G401.6 (cell line): ENCODE measurements at regions not wholly inside any gene's neighbourhood (a gene's known extent, or its start where the extent isn't known, plus 50 kb on each side); places are given as distances from the start of the nearest gene placed in this dataset.
"Not testable (repeated sequence)": the region's sequence is repeated elsewhere in the genome, so short reads cannot be mapped to it uniquely, and the experiment has no call there.

Experiments
- FAIRE-seq: peaks from 2 replicates; lab custom pipeline; 2012; peaks lifted over from hg19 to GRCh38; lab: Jason Lieb, UNC

- no peak for FAIRE-seq
Measured at GRCh38 chr2:7539077-7539476, 621.9 kb downstream of the RNF144A start.

DNA sequence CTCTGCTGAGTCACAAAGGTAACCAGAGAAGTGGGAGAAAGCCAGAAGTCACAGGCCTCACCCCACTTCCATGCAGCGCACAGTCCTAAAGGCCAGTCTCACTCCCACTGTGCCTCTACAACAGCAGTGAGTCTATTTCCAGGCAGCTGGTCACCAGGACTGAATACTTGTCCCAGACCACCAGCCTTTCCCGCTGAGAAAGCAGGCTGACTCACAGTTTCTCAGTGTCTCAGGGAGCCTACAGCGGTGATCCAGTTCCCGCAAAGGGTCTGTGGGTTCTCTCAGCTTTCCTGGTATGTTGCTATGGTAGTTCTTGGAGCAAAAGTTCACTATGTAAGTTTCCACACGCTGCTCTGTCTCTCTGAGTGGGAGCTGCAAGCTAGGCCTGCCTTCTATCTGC, 622.5 kb downstream of the RNF144A start:
- no peak for FAIRE-seq

DNA sequence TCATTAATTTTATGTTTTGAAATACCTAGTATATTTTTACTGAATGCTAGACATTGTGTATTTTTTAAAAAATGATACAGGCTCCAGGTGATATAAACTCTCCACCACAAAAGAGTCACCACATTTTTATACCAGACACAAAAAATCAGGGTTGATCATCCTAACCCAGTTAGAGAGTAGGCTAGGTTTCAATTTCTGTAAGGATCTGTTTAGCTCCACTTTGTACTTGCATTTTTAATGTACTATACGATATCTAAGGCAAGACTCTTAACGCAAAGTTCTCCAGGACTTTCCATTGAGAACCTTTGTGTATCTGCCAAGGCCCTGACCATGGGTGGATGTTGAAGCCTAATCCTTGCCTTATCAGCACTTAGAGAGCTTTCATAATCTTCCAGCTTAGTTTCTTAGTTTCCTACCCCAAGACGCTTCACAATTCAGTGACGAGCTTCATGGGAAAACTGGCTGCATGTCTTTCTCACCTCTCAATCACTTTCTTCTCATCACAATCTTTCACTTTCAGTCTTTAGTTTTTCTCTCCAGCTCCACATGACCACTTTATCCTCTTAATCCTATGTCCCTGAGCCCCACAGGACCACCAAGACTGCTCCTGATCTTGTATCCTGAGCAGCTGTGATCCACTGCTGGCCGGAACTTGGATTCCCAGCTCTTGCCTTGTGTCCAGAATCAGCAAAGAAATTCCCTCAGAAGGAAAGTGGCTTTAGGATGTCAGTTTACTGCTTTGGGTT, 635.8 kb downstream of the RNF144A start:
- no peak for FAIRE-seq

GRCh38 chr2:7555260-7555659, 638.0 kb downstream of the RNF144A start:
- no peak for FAIRE-seq

DNA sequence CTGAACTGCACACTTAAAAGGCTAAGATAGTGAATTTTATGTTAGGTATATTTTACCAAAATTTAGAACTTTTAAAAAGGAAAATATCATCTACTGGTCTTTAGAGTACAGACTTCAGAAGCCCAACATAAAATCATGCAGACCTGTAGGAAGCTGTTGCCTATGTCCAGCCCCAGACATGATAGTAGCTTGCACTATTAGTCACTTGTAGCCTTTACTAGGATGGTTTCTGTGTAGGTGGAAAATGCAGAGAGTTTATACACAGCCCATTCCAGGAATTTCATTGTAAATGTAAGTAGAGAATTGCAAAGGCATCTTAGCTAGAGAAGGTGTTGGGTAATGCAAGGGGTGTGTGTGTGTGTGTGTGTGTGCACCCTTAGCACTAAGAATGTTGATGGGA, 640.2 kb downstream of the RNF144A start:
- no peak for FAIRE-seq

DNA sequence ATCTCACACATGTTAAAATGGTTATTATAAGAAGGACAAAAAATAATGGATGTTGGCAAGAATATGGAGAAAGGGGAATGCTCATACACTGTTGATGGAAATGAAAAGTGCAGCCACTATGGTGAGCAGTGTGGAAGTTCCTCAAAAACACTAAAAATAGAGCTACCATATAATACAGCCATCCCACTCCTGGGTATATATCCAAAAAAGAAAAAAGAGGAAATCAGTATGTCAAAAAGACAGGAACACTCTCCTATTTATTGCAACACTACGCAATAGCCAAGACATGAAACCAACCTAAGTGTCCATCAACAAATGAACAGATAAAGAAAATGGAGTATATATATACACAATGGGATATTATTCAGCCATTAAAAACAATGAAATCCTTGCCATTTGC, 642.6 kb downstream of the RNF144A start:
- no peak for FAIRE-seq

DNA sequence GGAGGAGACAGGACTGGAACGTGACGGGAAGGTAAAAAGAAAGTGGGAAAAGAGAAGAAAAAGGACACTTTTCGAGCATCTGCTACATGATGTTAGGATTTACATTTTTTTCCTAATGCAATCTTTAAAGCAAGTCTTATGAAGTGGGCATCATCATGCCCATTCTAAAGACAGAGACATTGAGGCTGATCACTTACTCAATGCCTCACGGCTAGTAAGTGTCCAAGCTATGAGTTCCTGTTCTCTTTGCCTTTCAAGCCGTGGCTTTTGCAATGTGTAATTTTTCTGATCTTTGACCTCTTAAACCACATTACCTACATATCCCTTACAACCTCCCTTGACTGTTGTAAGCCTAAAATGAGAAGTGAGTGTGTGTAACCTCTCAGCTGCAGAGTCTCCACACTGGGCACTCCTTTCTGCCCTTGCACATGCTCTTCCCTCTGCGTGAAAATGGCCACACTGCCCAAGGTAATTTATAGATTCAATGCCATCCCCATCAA, 649.2 kb downstream of the RNF144A start:
- no peak for FAIRE-seq

GRCh38 chr2:7567116-7567515, 649.9 kb downstream of the RNF144A start:
- FAIRE-seq, result not testable (repeated sequence)

DNA sequence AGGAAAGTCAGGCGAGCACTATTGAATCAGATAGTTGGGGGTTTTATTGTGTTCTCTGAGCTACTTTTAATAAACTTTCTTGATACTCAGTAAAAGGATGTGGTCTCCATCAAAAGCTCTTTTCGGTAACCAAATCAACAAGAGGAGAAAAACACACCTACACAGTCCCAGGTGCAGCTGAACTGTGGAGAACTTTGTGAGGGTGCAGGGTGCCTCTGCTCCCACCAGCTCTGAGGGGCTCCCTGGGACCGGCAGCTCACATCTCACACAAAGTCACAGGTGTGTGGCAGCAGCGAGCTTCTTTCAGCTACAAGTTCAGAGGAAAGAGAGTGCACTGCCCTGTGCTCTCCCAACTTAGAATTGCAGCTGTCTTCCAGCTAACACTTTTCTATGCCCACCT, 650.4 kb downstream of the RNF144A start:
- FAIRE-seq, result no peak

- no peak for FAIRE-seq
Measured at GRCh38 chr2:7570247-7570646, 653.0 kb downstream of the RNF144A start.

GRCh38 chr2:7571701-7572100, 654.5 kb downstream of the RNF144A start:
- no peak for FAIRE-seq

DNA sequence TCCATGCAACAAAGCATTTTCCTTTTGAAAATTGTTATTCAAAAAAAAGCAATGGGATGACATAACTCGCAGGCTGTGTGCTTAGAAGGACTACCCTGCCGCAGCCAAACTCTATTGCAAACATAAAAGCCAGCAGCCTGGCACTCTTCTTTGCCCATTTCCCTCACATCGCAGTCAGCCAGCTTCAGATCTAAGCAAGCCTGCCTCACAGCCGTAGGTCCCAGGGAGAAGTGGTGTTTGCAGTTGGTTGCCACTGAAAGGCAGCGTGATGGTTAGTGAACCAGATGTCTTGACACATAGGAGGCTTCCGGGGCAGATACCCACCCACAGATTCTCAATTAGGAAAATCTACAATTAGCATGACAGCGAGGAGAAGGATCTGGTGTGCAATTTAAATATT, 655.2 kb downstream of the RNF144A start:
- FAIRE-seq, result no peak

GRCh38 chr2:7573166-7573825, 656.1 kb downstream of the RNF144A start:
- no peak for FAIRE-seq

GRCh38 chr2:7574385-7574784, 657.2 kb downstream of the RNF144A start:
- no peak for FAIRE-seq

GRCh38 chr2:7577769-7578168, 660.6 kb downstream of the RNF144A start:
- FAIRE-seq, result no peak

DNA sequence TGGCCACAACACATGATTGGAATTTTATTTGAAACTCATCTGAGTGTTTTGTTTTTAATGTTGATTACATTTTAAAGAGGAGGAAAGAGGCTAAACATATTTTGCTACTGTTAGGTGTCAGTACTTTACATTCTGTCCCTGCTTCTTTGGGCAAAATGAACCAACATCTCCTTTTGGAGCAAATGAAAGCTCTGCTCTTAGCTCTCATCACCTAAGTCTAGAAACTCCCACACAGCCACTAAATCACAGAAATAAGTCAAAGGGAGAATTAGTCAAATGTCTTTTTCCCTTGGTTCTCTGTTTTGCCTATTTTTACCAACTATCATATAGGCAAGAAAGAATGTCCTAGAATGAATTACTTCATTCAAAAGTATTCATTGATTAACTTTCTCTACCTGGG, 666.8 kb downstream of the RNF144A start:
- FAIRE-seq, result no peak

DNA sequence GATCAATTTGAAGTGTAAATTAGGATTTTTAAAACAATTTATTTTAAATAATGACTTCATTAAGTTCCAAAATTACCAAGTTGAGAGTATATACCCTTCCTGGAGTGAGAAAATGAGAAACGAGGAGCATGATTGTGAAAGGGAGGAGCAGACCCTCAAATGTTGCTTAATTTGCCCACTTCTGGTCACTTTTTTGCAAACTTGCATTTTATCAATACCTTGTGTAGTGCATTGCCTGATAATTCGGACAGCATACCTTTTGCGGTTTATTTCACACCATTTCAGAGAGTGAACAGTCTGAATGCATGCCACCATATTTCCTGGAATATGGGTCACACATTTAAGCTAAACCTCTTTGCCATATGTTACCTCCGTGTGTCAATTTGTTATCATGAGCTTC, 669.7 kb downstream of the RNF144A start:
- FAIRE-seq, result no peak

DNA sequence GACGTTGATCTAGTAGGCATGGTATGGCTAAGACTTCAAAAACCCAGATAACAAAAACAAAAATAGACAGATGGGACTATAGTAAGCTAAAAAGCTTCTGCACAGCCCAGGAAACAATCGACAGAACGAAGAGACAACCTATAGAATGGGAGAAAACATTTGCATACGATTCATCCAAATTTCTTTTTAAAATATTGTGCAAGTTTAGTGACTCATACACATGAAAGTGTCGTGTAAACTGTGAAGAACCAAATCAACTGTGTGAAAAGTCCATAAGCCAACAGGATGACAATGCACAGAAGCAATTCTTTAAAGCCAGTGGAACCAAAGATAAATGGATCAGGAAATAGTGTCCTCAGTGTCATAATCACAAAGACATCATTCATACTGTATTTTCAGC, 671.1 kb downstream of the RNF144A start:
- no peak for FAIRE-seq

DNA sequence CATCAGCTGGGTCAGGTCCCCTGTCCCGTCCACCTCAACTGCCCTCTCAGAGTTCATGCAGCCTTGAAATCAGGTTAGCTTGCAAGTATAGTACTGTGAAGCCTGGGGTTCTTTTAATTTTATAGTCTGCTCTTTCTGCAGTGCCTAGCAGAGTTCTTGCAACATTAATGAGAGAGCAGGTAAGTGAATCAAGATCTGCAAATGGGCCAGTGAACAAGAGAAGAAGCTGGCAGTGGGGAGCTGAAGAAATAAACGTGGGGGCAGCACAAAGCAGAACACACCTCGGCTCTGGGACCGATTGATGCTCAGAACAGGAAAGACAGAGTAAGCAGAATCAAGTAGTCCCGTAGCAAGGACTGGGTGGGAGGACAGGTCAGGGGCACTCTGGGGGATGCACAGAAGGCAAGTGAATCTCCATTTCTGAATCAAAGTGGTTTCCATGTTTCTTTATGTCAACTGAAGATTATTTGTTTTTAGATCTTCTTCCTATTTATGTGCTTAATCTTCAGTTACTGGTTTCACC, 675.5 kb downstream of the RNF144A start:
- FAIRE-seq, result no peak

DNA sequence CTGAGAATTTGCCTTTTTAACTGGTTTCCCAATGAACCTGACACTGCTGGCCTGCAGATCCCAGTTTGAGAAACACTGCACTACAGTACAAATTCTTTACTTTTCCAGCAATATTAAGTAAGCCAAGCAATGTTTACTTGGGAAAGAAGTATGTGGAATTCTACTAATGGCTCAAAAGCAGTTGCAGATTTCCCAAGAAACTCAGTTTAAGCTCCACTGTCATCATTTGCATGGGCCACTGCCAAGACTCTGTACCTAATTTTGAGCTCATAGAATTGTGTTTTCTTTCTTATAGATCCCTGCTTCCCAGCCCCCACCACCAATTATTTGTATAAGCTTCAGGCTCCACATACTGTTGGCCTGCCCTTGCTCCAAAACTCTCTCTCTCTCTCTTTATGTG, 676.1 kb downstream of the RNF144A start:
- FAIRE-seq, result no peak

DNA sequence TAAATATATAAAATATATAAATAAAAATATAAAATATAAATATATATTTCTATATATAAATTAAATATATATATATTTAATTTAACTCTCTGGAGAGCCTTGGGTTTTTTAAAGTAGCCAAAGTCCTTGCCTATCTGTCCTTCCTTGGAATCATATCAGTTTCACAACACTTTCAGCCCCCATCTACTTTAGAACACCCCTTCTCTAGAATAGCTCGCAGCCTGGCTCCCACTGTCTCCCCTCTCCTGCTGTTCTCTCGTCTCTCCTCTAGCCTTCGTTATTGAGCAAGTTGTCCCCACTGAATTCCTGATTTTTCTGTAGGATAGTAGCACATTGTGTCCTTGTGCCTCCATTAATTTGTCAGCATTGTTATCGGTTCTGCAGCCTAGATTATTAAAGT, 677.0 kb downstream of the RNF144A start:
- FAIRE-seq, result no peak

- no peak for FAIRE-seq
Measured at GRCh38 chr2:7595206-7595605, 678.0 kb downstream of the RNF144A start.

DNA sequence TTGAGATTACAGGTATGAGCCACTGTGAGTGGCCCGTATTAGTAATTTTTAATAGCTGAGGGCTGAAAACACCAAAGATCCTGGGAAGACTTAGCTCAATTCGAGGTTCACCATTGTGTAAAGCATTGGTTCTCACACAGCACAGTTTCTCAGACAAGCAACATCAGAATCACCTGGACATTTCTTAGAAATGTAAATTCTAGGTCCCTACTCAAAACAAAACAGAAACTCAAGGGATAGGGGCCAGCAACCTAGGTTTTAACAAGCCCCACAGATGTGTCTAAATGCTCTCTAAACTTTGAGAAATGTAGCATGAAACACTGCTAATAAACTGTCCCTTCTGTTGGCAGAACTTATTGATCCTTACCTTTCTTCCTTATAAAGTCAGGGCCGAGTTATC, 681.2 kb downstream of the RNF144A start:
- FAIRE-seq, result no peak
